OCI-LY3 (cell line): ENCODE measurements at regions not wholly inside any gene's neighbourhood (a gene's known extent, or its start where the extent isn't known, plus 50 kb on each side); places are given as distances from the start of the nearest gene placed in this dataset.

ENCODE experiments used
- H2AFZ ChIP-seq: fragments of 200-600, 300-600 bp; shearing (Covaris generic); 2 replicates; pipeline ENCODE4 v1.6.0; 2014; ENCODE audit warnings: antibody characterized with exemption, low read depth, low read length
- H3K27ac ChIP-seq: fragments of 200-600, 300-600 bp; sonication (generic); 2 replicates; pipeline ENCODE4 v1.5.1; 2014; ENCODE audit warnings: mild to moderate bottlenecking, low read length, moderate library complexity, mixed read lengths
- H3K27me3 ChIP-seq: fragments of 200-600, 300-600 bp; sonication (generic); 2 replicates; pipeline ENCODE4 v1.6.1; 2014; ENCODE audit warnings: low read depth, low read length, mixed read lengths
- H3K36me3 ChIP-seq: fragments of 200-600, 300-600 bp; sonication (generic); replicated peaks from 2 replicates; pipeline ENCODE3; 2014; ENCODE audit warnings: low read depth, low read length, mixed read lengths
- H3K4me1 ChIP-seq: fragments of 300-600, 200-600 bp; sonication (generic); 2 replicates; pipeline ENCODE4 v1.6.1; 2014; ENCODE audit warnings: low read length, mixed read lengths
- H3K4me2 ChIP-seq: fragments of 200-600, 300-600 bp; sonication (generic); 2 replicates; pipeline ENCODE4 v1.6.1; 2014; ENCODE audit warnings: low read length, mixed read lengths
- H3K4me3 ChIP-seq: fragments of 300-600, 200-600 bp; sonication (generic); 2 replicates; pipeline ENCODE4 v1.5.1; 2014; ENCODE audit warnings: antibody characterized with exemption, mild to moderate bottlenecking, low read length, moderate library complexity
- H3K79me2 ChIP-seq: fragments of 300-600, 200-600 bp; shearing (Covaris generic); 2 replicates; pipeline ENCODE4 v1.6.1; 2014; ENCODE audit warnings: mild to moderate bottlenecking, low read length, mixed read lengths
- H3K9ac ChIP-seq: fragments of 300-600, 200-600 bp; shearing (Covaris generic); 2 replicates; pipeline ENCODE4 v1.6.0; 2014; ENCODE audit warnings: mild to moderate bottlenecking, low read length, moderate library complexity
- H3K9me3 ChIP-seq: fragments of 200-600, 300-600 bp; shearing (Covaris generic); 2 replicates; pipeline ENCODE4 v1.6.1; 2014; ENCODE audit warnings: low read length, mixed read lengths; ENCODE audit not compliant: insufficient read depth
- H4K20me1 ChIP-seq: fragments of 200-600, 300-600 bp; sonication (generic); 2 replicates; pipeline ENCODE4 v1.6.1; 2016; ENCODE audit warnings: low read length, mixed read lengths; ENCODE audit not compliant: insufficient read depth
- CTCF ChIP-seq: fragments of 200-600, 300-600 bp; sonication (generic); IDR thresholded peaks from 2 replicates; pipeline ENCODE4 v1.5.1; 2014; ENCODE audit warnings: antibody characterized with exemption, low read length, low read depth
- EZH2phosphoT487 ChIP-seq: fragments of 200-600 bp; shearing (Covaris generic); IDR thresholded peaks from 2 replicates; pipeline ENCODE4 v1.6.1; 2018; ENCODE audit warnings: antibody characterized with exemption, mixed run types, low read depth

GRCh38 chr10:86603256-86603655, 51.1 kb upstream of the OPN4 start:
- no peaks in the 10 kb centered on the region for H3K4me1 ChIP-seq
- no peak for TF ChIP-seq EZH2phosphoT487
- TF ChIP-seq CTCF, result no peak
- no peak overlapping the region for H3K4me2 ChIP-seq
- H4K20me1 ChIP-seq, result no peaks in the 10 kb centered on the region
- H3K9me3 ChIP-seq, result no peaks in the 10 kb centered on the region
- no peaks in the 10 kb centered on the region for H3K36me3 ChIP-seq
- H3K79me2 ChIP-seq, result no peaks in the 10 kb centered on the region
- H3K27ac ChIP-seq, result no peak overlapping the region
- no peak overlapping the region for H3K9ac ChIP-seq
- H3K4me3 ChIP-seq, result no peak overlapping the region
- no peaks in the 10 kb centered on the region for H3K27me3 ChIP-seq
- no peak overlapping the region for H2AFZ ChIP-seq
